HEK293 (cell line): ENCODE measurements at regions not wholly inside any gene's neighbourhood (a gene's known extent, or its start where the extent isn't known, plus 50 kb on each side); places are given as distances from the start of the nearest gene placed in this dataset.
A peak's percentile ranks its signal among the peaks of the same experiment; 100 is the strongest.
"Not testable (repeated sequence)": the region's sequence is repeated elsewhere in the genome, so short reads cannot be mapped to it uniquely, and the experiment has no call there.

Source experiments
- CTCF ChIA-PET: fragments of 350-600 bp; formaldehyde crosslinking; extraction: SDS; loops from one replicate; lab custom pipeline; 2021; ENCODE audit warnings: antibody characterized with exemption; lab: Yijun Ruan, JAX
- POLR2A ChIA-PET: fragments of 300-600 bp; formaldehyde crosslinking; extraction: SDS; loops from one replicate; lab custom pipeline; 2020; ENCODE audit warnings: antibody characterized with exemption, inconsistent platforms; lab: Yijun Ruan, JAX
- H3K27ac ChIP-seq: fragments of 200-500 bp; sonication (Bioruptor generic); 2 replicates; pipeline ENCODE4 v1.5.1; 2014; ENCODE audit warnings: low read depth, low read length, control low read depth, inconsistent platforms; ENCODE audit errors: extremely low read depth
- H3K36me3 ChIP-seq, 2 experiments: fragments of 200-500 bp in 1 of 2; sonication (Bioruptor generic) in 1 of 2; 1 replicate in 1 of 2; 2 replicates in 1 of 2; pipeline ENCODE4 v1.5.1; 2014 to 2017; ENCODE audit warnings: inconsistent platforms in 2 of 2, low read length in 2 of 2; ENCODE audit not compliant: control insufficient read depth in 2 of 2, insufficient read depth in 1 of 2
- H3K4me1 ChIP-seq: fragments of 200-500 bp; sonication (Bioruptor generic); 2 replicates; pipeline ENCODE4 v1.5.1; 2014; ENCODE audit warnings: mild to moderate bottlenecking, low read length, inconsistent platforms; ENCODE audit not compliant: control insufficient read depth, insufficient read depth
- H3K4me3 ChIP-seq: 2 replicates; pipeline ENCODE4 v1.5.1; 2011; ENCODE audit warnings: low read depth, mild to moderate bottlenecking, control low read depth, low read length, moderate library complexity
- H3K9me3 ChIP-seq: fragments of 200-500 bp; sonication (Bioruptor generic); 2 replicates; pipeline ENCODE4 v1.5.1; 2014; ENCODE audit warnings: low read depth, low read length, inconsistent platforms; ENCODE audit not compliant: control insufficient read depth, insufficient read depth
- ZBTB20 ChIP-seq: fragments of 450-650 bp; formaldehyde crosslinking; IDR thresholded peaks from 2 replicates; pipeline ENCODE4 v1.5.1; 2016; ENCODE audit warnings: missing biosample characterization, missing genetic modification characterization
- ZFP3 ChIP-seq: fragments of 450-650 bp; formaldehyde crosslinking; IDR thresholded peaks from 2 replicates; pipeline ENCODE4 v1.5.1; 2016; ENCODE audit warnings: low read depth, missing biosample characterization, missing genetic modification characterization
- ZFP69B ChIP-seq: fragments of 450-650 bp; formaldehyde crosslinking; IDR thresholded peaks from 2 replicates; pipeline ENCODE4 v1.5.1; 2016; ENCODE audit warnings: missing biosample characterization, missing genetic modification characterization
- ZNF169 ChIP-seq: fragments of 450-650 bp; formaldehyde crosslinking; IDR thresholded peaks from 2 replicates; pipeline ENCODE4 v1.5.1; 2016; ENCODE audit warnings: missing biosample characterization, missing genetic modification characterization
- ZNF354C ChIP-seq: fragments of 450-650 bp; formaldehyde crosslinking; IDR thresholded peaks from 2 replicates; pipeline ENCODE4 v1.5.1; 2016; ENCODE audit warnings: missing biosample characterization, missing genetic modification characterization, low read depth, borderline replicate concordance
- ZNF391 ChIP-seq: fragments of 450-650 bp; formaldehyde crosslinking; IDR thresholded peaks from 2 replicates; pipeline ENCODE4 v1.5.1; 2016; ENCODE audit warnings: low read depth, missing biosample characterization, missing genetic modification characterization, borderline replicate concordance
- ZNF426 ChIP-seq: fragments of 450-650 bp; formaldehyde crosslinking; IDR thresholded peaks from 2 replicates; pipeline ENCODE4 v1.5.1; 2017; ENCODE audit warnings: missing biosample characterization, missing genetic modification characterization, mild to moderate bottlenecking, inconsistent platforms, moderate library complexity
- ZNF585B ChIP-seq: fragments of 450-650 bp; formaldehyde crosslinking; IDR thresholded peaks from 2 replicates; pipeline ENCODE4 v1.5.1; 2016; ENCODE audit warnings: missing biosample characterization, missing genetic modification characterization
- ZNF645 ChIP-seq: fragments of 450-650 bp; formaldehyde crosslinking; IDR thresholded peaks from 2 replicates; pipeline ENCODE4; 2016; ENCODE audit warnings: missing biosample characterization, missing genetic modification characterization
- ZNF677 ChIP-seq: fragments of 450-650 bp; IDR thresholded peaks from 2 replicates; pipeline ENCODE4 v1.5.0; 2018; ENCODE audit warnings: missing biosample characterization, mild to moderate bottlenecking, missing genetic modification characterization, moderate library complexity
- ZNF747 ChIP-seq: fragments of 450-650 bp; formaldehyde crosslinking; IDR thresholded peaks from 2 replicates; pipeline ENCODE4 v1.5.1; 2016; ENCODE audit warnings: missing biosample characterization, missing genetic modification characterization
- TF ChIP-seq, protein P1 (sequence below): fragments of 450-650 bp; formaldehyde crosslinking; IDR thresholded peaks from 2 replicates; pipeline ENCODE4 v1.5.1; 2016; ENCODE audit warnings: missing biosample characterization, missing genetic modification characterization, borderline replicate concordance
- TF ChIP-seq, protein P2 (sequence below): IDR thresholded peaks from 2 replicates; pipeline ENCODE4 v1.6.1; 2011; ENCODE audit warnings: mild to moderate bottlenecking, low read depth, low read length, borderline replicate concordance

- POLR2A ChIA-PET, H3K27ac ChIP-seq, CTCF ChIA-PET, H3K4me3 ChIP-seq, H3K4me1 ChIP-seq, H3K36me3 ChIP-seq, H3K9me3 ChIP-seq: not testable (repeated sequence)
- peak; percentile 85 for TF ChIP-seq ZNF585B (tag by site-specific recombination)
These were observed 66.3 kb upstream of the AGR3 start for GRCh38 chr7:16948110-16948509.

DNA sequence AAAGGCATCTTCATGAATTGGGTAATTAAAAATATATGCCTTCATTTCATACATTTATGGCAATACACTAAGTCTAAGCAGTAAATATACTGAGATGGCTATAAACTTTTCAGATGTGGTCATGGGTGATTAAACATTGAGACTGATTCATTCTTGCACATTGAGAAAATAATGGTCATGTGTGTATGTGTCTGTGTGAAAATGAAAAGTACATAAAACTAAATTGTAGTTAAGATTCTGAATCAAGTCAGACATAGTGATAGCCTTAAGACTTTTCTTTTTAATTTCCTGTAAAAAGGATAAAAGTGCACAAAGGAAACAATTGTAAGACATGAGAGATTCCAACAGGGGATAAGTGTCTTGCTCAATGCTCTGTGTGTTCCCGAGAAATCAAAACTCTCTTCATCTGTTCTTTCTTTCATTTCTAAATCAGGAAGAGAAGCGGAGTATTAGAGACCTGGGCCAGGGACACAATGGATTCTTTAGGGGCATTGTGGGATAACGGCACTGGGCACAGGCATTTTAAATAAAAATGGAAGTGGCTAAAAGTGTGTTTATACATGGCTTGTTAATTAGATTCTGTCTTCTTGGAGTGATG lies 69.8 kb upstream of the AGR3 start:
- Histone ChIP-seq H3K9me3 (no peaks in the 10 kb centered on the region), H3K36me3 (no peaks in the 10 kb centered on the region), H3K4me1 (no peaks in the 10 kb centered on the region), H3K4me3 (no peak overlapping the region)
- POLR2A ChIA-PET, result no interaction called here
- CTCF ChIA-PET, result no interaction called here
- no peak for TF ChIP-seq ZNF426 (tag by site-specific recombination)
- TF ChIP-seq ZNF169, result no peak
- no peak for TF ChIP-seq ZBTB20 (tag by site-specific recombination)
- no peak for TF ChIP-seq ZNF391 (tag by site-specific recombination)
- TF ChIP-seq, all 188 proteins: peak for 0
- H3K27ac ChIP-seq, result no peak overlapping the region

DNA sequence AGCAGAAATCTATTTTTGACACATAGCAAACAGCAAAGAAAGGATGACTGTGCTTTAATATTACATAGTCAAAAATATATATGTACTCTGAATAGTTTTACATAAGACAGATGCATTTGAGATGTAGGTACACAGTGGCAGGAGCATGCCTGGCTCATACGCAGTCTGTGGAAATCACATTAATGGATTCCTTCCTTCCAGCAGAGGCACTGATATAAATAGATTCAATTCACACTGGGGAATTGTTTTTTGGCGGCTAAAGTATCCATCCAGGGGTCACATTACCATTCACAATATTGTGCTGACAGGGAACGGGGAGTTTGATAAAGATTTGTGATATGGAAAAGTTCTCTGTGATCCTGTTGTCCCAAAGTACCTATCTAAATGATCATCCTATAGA lies 72.5 kb upstream of the AGR3 start:
- CTCF ChIA-PET, result interaction anchor here (0.9 kb wide), 1 partner anchor 8 kb away, joined by 3 read pairs; no protein-coding TSS in a partner anchor
- Histone ChIP-seq H3K9me3 (no peaks in the 10 kb centered on the region), H3K27ac (no peak overlapping the region), H3K4me1 (no peaks in the 10 kb centered on the region), H3K36me3 (no peaks in the 10 kb centered on the region), H3K4me3 (no peak overlapping the region)
- no peak for TF ChIP-seq ZFP3 (tag by site-specific recombination)
- TF ChIP-seq, protein P1, sequence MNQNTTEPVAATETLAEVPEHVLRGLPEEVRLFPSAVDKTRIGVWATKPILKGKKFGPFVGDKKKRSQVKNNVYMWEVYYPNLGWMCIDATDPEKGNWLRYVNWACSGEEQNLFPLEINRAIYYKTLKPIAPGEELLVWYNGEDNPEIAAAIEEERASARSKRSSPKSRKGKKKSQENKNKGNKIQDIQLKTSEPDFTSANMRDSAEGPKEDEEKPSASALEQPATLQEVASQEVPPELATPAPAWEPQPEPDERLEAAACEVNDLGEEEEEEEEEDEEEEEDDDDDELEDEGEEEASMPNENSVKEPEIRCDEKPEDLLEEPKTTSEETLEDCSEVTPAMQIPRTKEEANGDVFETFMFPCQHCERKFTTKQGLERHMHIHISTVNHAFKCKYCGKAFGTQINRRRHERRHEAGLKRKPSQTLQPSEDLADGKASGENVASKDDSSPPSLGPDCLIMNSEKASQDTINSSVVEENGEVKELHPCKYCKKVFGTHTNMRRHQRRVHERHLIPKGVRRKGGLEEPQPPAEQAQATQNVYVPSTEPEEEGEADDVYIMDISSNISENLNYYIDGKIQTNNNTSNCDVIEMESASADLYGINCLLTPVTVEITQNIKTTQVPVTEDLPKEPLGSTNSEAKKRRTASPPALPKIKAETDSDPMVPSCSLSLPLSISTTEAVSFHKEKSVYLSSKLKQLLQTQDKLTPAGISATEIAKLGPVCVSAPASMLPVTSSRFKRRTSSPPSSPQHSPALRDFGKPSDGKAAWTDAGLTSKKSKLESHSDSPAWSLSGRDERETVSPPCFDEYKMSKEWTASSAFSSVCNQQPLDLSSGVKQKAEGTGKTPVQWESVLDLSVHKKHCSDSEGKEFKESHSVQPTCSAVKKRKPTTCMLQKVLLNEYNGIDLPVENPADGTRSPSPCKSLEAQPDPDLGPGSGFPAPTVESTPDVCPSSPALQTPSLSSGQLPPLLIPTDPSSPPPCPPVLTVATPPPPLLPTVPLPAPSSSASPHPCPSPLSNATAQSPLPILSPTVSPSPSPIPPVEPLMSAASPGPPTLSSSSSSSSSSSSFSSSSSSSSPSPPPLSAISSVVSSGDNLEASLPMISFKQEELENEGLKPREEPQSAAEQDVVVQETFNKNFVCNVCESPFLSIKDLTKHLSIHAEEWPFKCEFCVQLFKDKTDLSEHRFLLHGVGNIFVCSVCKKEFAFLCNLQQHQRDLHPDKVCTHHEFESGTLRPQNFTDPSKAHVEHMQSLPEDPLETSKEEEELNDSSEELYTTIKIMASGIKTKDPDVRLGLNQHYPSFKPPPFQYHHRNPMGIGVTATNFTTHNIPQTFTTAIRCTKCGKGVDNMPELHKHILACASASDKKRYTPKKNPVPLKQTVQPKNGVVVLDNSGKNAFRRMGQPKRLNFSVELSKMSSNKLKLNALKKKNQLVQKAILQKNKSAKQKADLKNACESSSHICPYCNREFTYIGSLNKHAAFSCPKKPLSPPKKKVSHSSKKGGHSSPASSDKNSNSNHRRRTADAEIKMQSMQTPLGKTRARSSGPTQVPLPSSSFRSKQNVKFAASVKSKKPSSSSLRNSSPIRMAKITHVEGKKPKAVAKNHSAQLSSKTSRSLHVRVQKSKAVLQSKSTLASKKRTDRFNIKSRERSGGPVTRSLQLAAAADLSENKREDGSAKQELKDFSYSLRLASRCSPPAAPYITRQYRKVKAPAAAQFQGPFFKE (tag by site-specific recombination), result no peak
- no peak for TF ChIP-seq ZNF677 (tag by site-specific recombination)
- TF ChIP-seq ZNF354C (tag by site-specific recombination), result no peak
- TF ChIP-seq ZFP69B (tag by site-specific recombination), result no peak
- TF ChIP-seq, protein P2, sequence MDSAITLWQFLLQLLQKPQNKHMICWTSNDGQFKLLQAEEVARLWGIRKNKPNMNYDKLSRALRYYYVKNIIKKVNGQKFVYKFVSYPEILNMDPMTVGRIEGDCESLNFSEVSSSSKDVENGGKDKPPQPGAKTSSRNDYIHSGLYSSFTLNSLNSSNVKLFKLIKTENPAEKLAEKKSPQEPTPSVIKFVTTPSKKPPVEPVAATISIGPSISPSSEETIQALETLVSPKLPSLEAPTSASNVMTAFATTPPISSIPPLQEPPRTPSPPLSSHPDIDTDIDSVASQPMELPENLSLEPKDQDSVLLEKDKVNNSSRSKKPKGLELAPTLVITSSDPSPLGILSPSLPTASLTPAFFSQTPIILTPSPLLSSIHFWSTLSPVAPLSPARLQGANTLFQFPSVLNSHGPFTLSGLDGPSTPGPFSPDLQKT, result no peak
- TF ChIP-seq ZNF645 (tag by site-specific recombination), result no peak
- TF ChIP-seq ZNF747 (tag by site-specific recombination), result no peak
- no peak for TF ChIP-seq ZNF585B (tag by site-specific recombination)
- POLR2A ChIA-PET, result no interaction called here
